GM10266 (cell line): ENCODE measurements at regions not wholly inside any gene's neighbourhood (a gene's known extent, or its start where the extent isn't known, plus 50 kb on each side); places are given as distances from the start of the nearest gene placed in this dataset.

Source experiments
- DNase-seq: peaks from one replicate; pipeline ENCODE4 v3.0.0; 2012; ENCODE audit errors: extremely low spot score
- TF ChIP-seq, protein P1 (sequence below): IDR thresholded peaks from 2 replicates; pipeline ENCODE4 v1.5.1; 2012; ENCODE audit warnings: mild to moderate bottlenecking, low read depth; ENCODE audit not compliant: control insufficient read depth, insufficient read depth; ENCODE audit errors: missing control alignments

DNA sequence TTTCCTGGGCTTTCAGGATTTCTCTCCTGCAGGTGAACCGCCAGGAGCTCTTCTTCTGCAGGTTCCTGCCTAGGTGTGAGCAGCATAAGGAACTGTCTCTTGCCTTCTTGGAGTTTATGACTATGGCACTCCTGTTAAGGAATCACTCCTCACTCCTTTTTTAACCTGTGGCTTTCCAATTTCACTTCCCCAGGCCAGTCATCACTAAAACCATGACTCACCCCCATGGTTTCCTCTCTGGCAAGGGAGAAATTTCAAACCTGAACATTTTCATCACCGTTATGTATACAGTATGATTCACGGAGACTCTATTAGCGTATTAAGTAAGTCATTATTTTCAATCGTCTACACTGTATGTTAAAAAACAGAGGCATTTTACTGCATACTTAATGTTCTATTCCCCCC lies 78.2 kb upstream of the ARID1B start:
- no peak for DNase-seq
- TF ChIP-seq, protein P1, sequence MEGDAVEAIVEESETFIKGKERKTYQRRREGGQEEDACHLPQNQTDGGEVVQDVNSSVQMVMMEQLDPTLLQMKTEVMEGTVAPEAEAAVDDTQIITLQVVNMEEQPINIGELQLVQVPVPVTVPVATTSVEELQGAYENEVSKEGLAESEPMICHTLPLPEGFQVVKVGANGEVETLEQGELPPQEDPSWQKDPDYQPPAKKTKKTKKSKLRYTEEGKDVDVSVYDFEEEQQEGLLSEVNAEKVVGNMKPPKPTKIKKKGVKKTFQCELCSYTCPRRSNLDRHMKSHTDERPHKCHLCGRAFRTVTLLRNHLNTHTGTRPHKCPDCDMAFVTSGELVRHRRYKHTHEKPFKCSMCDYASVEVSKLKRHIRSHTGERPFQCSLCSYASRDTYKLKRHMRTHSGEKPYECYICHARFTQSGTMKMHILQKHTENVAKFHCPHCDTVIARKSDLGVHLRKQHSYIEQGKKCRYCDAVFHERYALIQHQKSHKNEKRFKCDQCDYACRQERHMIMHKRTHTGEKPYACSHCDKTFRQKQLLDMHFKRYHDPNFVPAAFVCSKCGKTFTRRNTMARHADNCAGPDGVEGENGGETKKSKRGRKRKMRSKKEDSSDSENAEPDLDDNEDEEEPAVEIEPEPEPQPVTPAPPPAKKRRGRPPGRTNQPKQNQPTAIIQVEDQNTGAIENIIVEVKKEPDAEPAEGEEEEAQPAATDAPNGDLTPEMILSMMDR, result no peak

DNA sequence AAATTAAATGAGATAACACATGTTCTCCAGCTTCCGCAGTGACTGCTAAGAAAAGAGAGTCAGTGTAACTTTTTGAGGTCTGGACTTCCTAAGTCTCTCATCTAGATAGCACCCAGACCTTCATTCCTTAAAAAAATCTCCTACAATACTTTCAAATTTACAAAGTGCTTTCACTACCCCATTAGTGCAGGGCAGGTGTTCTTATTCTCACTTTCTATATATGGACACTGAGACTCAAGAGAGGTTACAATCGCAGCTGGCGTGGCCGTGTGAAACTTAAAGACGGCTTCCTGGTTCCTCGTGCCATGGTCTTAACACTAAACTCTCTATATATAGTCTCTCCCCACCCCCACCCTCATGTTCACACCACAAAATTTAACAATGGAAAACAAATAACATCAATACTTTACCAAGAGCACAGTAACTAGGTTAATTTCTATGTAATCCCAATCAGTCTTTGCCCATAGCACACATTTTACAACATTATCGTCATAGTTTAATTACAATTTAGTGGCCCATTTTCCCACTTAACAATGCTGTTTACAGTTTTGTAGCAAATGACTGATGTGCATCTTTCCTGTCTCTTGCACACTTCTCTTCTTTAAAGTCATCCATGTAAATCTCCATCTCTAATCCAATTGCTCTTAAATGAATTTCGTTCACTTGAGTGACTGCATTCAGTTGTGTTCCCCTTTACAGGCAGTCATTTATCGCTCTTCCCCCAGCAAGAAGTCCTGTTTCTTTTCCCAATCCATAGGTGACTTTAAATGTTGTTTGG lies 78.8 kb upstream of the ARID1B start:
- TF ChIP-seq, protein P1, result no peak
- DNase-seq, result peak; percentile 40

DNA sequence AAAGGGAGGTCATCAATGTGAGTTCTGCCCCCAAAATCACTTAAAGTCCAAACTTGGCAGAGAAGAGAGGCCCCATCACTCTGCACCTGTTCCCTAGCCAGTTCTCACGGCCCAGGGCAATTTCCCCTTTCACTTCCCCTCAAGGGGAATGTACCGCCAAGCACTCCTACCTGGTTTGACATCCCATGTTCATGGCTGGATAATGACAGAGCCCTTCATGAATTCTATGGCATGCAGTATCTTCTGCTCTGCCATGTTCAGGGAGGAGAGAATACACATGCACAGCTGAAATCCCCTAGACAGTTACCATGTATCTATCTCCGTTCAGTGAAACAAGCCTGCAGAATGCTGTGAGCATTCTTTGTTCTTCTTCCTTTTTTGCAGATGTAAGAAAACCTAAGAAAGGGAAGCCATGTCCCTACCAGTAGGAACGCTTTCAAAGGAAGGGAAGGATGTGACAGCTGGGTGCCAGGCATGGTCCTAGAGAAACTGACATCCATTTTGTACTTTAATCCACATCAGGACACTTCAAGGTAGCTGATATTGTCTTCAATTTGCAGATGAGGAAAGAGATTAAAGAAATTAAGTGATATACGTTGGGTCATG lies 79.8 kb upstream of the ARID1B start:
- no peak for DNase-seq

DNA sequence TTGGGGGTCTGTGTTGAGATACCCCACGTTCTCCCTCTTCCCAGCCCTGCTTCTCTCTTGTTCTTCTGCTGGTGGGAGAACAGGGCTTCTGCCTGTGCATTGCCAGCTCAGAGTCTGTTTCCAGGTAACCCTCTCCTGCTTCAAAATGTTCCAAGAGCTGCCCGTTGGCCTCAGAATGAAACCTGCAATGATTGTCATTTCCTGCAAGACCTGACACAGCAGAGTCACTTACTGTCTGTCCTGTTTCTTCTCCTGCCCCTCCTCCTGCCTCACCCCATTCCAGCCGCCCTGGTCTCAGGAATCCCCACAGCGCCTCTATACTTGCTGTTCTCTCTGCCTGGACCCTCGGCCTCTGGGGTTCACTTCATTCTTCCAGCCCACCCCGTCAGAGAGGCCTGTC lies 81.4 kb upstream of the ARID1B start:
- TF ChIP-seq, protein P1, result no peak
- no peak for DNase-seq

More for the DNA sequence above, 79.8 kb upstream of the ARID1B start:
- TF ChIP-seq, protein P1, result no peak

DNA sequence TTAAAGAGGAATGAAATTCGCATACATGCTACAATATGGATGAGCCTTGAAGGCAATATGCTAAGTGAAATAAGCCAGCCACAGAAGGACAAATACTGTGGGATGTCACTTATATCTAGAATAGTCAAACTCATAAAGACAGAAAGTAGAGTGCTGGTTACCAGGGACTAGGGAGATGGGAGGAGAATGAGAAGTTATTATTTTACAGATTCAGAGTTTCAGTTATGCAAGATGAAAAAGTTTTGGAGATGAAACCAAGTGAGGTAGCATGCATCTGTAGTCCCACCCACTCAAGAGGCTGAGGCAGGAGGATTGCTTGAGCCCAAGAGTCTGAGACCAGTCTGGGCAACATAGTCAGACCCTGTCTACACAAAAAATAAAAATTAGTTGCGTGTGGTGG lies 82.5 kb upstream of the ARID1B start:
- TF ChIP-seq, protein P1, result no peak
- DNase-seq, result no peak

DNA sequence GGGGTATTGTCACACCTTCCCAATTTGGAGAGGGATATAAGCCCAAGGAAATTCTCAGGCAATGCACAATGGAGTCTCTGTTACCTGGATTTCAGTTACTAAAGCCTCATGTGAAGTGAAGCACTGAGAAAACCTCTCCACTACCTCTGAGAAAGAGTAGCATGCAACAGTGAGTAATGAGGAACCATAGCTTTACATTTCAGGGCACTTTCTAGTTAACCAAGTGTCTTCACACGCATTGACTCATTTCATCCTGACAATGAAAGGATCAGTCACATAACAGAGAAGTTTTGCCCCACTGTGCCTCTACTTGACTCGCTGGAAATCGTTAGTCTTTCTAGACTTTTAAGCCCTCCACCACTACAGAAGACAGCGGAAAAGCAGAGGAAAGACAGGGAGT lies 86.2 kb upstream of the ARID1B start:
- peak; percentile 77 for DNase-seq

DNA sequence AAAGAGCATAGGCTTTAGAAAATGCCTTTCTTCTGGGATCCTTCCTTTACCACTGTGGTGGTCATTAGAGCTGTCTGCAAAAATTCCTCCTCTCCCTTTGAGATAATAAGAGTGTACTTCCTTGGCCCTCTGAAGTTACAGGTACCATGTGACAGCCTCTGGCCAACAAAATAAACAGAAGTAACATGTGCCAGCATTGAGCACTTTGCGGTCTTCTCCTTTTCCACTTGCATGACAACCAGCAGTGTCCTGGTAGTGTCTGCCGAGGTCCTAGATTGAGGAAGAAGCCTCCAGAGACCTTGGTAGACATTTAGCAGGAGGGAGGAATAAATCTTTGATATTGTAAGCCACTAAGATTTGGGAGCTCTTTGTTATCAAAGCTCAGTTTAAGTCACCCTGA lies 87.5 kb upstream of the ARID1B start:
- TF ChIP-seq, protein P1, result no peak
- DNase-seq, result no peak

More for the DNA sequence above, 86.2 kb upstream of the ARID1B start:
- TF ChIP-seq, protein P1, result no peak
